ENCODE measurements at regions not wholly inside any gene's neighbourhood (a gene's known extent, or its start where the extent isn't known, plus 50 kb on each side); places are given as distances from the start of the nearest gene placed in this dataset.

DNA sequence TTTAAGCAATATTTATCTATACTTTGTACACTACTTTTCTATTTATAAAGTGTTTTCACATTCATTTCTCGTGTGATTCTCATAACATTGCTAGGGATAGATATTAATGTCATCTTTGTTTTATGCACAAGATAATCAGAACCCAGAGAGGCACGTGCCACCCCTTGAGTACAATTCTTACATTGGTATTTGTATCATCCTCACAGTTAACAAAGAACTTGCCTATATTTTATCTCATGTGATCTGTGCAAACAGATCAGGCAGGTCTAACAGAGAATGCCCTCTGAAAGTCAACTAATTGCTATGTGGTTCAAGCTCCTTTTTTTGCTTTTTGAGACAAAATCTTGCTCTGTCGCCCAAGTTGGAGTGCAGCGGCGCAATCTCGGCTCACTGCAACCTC, 604.5 kb downstream of the LMO4 start:
- TF ChIP-seq, protein P1, sequence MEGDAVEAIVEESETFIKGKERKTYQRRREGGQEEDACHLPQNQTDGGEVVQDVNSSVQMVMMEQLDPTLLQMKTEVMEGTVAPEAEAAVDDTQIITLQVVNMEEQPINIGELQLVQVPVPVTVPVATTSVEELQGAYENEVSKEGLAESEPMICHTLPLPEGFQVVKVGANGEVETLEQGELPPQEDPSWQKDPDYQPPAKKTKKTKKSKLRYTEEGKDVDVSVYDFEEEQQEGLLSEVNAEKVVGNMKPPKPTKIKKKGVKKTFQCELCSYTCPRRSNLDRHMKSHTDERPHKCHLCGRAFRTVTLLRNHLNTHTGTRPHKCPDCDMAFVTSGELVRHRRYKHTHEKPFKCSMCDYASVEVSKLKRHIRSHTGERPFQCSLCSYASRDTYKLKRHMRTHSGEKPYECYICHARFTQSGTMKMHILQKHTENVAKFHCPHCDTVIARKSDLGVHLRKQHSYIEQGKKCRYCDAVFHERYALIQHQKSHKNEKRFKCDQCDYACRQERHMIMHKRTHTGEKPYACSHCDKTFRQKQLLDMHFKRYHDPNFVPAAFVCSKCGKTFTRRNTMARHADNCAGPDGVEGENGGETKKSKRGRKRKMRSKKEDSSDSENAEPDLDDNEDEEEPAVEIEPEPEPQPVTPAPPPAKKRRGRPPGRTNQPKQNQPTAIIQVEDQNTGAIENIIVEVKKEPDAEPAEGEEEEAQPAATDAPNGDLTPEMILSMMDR (IDR thresholded peaks at IDR 0.05) = no peak
- TF ChIP-seq POLR2AphosphoS5 (IDR thresholded peaks at IDR 0.05) = no peak
